Activated CD4-positive, alpha-beta T cell treated with anti-CD3 and anti-CD28 coated beads, Interleukin-2, Interleukin-4, amounts not matched to agents 100 ng/mL and 50 ng/mL, durations not matched to agents 16 hours and 8 hours (primary cell): ENCODE measurements at regions not wholly inside any gene's neighbourhood (a gene's known extent, or its start where the extent isn't known, plus 50 kb on each side); places are given as distances from the start of the nearest gene placed in this dataset.
"Not testable (repeated sequence)": the region's sequence is repeated elsewhere in the genome, so short reads cannot be mapped to it uniquely, and the experiment has no call there.

Experiments used
- DNase-seq: peaks from one replicate; pipeline ENCODE4 v3.0.0-alpha.2; 2020; ENCODE audit warnings: low spot score

DNA sequence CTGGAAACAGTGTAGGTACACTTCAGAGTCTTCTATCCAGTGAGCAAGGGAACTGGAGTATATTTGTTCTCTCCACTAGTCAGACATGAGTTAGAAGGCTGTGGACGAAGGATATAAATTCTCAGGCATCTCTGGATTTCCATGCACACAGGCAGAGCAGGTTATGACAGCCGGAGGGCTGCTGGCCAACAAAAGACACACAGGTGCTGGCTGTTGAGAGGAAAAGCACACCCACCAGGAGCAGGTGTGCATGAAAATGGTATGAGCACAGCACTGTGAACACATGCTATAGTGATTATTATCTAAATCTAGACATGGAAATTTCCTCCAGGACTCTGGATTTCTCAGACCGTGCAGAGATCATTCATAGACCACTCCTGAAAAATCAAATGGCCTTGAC, 444.7 kb upstream of the RPS6KA3 start:
- no peak for DNase-seq

DNA sequence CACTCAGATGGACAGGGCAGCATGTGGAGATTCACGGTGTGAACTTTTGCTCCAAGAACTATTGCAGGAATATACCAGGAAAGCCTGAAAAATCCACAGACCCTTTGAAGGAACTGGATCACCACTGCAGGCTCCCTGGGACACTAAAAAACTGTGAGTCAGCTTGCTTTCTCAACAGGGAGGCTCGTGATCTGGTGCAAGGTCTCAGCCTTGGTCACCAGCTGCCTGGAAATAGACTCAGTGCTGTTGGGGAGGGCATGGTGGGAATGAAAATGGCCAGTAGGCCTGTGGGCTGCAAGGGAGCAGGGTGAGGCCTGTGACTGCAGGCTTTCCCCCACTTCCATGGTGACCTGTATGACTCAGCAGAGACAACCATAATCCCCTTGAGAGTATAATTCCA, 426.4 kb upstream of the RPS6KA3 start:
- no peak for DNase-seq

DNA sequence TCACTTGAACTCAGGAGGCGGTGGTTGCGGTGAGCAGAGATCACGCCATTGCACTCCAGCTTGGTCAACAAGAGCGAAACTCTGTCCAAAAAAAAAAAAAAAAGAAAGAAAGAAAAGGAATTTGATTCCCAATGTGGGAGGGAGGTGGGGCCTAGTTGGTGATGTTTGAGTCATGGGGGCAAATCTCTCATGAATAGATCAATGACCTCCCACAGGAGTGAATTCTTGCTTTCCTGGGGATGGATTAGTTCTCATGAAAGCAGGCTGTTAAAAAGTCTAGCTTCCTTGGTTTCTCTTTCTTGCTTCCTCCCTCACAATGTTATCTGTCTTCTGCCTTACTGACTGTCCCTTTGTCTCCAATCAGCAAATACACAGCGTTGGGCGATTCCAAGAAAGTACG, 419.5 kb upstream of the RPS6KA3 start:
- DNase-seq = no peak

DNA sequence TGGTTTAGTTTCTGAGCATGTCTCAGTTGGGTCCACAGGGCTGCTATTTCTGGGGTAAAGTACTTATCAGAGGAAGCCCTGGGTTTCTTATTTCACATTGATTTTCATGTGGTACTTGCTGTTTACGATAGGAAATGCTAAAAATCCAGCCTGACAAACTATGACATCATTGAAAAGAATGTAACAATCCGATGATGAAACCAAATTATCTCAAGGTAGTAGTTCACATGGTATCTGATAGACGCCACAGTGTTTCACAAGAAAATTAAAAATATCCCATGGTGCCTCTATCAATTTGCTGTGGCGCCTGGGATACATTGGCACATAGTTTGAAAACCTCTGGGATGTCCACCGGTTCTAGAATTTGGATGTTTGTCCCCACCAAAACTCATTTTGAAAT, 418.9 kb upstream of the RPS6KA3 start:
- no peak for DNase-seq

DNA sequence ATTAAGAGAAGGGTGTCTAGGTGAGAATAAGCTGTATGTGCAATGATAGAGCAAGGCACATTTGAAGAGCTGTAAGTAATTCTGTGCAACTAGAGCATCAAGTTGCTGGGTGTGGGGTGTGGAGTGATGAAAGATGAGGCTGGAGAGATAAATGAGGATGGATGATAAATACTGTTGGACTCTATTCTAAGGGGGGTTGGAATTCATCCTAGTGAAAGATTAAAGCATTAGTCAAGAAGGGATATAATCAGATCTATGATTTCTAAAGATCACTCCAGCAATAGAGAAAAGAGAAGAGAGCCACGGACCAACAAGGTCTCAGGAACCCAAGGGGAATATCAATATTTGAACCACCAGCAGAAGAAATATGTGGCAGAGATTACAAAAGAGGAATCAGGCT, 415.0 kb upstream of the RPS6KA3 start:
- DNase-seq = no peak

DNA sequence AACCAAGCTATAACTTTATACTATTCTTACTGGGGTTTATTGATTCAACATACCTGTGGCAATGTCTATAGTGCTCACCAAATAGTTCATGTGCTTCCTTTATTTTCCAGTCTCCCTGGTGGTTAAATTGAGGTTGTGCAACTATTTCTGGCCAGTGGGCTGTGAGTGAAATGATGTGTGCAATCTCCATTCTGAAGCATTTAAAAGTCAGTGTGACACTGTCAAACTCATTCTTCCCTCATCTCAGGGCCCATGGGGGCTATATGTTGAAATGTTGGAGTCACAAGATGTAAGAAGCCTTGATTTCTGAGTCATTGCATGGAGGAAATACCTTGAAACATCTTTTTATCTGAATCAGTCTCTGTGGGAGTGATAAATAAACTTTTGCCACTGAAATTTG, 414.3 kb upstream of the RPS6KA3 start:
- DNase-seq = no peak

DNA sequence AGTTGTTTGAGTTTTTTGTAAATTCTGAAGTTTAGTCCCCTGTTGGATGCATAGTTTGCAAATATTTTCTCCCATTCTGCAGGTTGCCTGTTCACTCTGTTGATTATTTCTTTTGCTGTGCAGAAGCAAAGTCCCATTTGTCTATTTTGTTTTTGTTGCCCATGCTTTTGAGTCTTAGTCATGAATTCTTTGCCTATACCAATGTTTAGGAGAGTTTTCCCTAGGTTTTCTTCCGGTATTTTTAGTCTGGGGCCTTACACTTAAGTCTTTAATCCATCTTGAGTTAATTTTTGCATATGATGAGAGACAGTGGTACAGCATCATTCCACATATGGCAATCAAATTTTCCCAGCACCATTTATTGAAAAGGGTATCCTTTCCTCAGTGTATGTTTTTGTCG, 405.8 kb upstream of the RPS6KA3 start:
- no peak for DNase-seq

DNA sequence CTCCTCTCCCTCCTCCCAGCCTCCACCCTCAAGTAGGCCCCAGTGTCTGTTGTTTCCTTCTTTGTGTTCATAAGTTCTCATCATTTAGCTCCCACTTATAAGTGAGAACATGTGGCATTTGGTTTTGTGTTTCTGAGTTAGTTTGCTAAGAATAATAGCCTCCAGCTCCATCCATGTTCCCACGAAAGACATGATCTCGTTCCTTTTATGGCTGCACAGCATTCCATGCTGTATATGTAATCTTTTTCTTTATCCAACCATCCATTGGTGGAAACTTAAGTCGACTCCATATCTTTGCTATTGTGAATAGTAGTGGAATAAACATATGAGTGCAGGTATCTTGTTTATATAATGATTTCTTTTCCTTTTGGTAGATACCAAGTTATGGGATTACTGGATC, 405.0 kb upstream of the RPS6KA3 start:
- not testable (repeated sequence) for DNase-seq

DNA sequence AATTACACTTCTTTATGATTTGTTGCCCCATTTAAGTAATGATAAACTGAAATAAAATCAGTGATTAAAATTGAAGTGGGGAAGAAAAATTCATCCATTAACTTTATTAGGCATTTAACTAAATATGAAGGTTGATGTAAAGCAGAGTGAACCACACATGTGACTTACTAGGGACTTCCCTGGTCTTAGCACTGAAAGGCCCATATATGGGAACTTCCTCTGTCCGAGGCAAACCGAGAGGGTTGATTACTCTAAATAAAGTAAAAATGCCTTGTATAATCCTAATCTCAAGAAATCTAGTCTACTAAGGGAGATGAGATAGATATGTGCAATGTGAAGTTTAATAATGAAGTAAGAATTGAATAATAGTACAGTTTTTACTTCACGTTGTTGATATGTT, 403.9 kb upstream of the RPS6KA3 start:
- DNase-seq = no peak

DNA sequence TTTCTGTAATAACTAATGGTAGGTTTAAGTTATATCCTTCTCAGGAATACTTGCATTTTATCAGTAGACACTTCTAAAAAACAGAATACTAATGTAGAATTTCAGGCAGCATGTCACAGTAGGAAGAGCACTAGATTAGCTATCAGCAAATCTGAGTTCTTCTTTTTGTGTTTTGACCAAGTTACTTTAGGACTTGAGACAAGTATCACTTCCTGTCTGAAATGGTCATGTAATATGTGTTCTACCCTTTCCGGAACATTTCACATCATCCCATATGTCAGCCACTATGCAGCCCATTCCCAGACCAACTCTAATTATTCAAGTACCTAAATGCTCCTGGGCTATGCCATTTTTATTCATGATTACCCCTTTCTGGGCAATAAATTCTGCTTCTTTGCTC, 401.8 kb upstream of the RPS6KA3 start:
- DNase-seq = no peak

DNA sequence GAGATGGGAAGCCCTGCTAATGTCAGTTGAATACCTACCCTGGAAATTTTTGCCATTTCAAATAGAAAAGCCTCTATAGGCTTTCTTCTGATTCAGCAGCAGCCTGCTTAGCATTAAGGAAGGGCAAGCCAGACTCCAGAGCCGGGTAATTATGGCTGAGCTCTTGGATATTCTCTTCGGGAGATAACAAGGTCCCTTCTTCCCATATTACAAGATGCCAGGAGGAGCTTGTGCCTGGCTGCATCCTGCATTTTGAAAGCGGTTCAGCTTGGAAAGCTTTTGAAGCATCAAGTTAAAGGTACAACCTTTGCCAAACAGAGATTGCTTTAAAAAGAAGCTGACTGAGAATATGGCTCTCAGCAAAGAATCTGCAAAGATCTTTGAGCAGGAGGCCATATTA, 399.6 kb upstream of the RPS6KA3 start:
- no peak for DNase-seq

DNA sequence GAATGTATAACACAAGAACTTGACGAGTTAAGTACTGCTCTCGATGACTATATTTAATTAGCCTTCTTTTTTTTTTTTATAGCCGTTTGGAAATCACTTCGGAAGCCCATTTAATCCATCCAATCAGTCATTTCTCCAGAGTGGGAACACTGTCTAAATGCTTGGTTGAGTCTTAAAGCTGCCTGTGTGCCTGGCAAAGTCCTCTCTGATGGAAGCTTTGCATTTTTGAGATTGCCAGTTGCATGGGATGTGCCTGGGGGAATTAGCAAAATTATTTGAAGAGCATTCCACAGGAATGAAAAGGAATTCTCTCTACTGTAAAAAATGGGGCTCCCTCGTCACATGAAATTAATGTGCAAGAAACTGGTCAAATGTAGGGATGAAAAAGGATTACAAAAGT, 398.8 kb upstream of the RPS6KA3 start:
- no peak for DNase-seq

DNA sequence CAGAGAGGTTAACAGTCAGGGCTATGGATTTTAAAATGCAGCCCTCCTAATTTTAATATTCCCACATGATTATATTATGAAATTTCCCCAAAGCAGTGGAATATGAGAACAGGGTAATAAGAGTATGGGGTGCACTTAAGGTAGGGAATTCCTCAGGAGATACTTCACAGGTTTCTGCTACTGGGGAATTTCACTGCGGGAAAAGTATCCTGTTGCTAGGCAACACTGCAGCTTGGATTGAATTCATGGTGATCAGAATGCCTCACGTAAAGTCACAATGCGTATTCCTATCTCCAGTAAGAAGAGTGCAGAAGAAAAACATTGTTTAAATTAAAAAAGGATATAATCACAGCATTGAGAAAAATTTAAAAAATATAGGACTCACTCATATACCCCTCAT, 398.1 kb upstream of the RPS6KA3 start:
- no peak for DNase-seq

DNA sequence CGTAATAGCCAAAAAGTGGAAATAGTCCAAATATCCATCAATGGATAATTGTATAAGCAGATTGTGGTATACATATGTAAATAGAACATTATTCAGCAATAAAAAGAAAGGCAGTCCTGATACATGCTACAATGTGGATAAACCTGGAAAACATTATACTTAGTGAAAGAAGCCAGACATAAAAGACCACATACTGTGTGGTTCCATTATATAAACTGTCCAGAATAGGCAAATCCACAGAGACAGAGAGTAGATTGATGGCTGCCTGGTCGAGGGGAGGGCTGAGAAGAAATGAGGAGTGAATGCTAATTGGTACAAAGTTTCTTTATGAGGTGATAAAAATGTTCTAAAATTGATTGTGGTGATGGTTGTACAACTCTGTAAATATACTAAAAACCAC, 397.4 kb upstream of the RPS6KA3 start:
- DNase-seq = no peak

DNA sequence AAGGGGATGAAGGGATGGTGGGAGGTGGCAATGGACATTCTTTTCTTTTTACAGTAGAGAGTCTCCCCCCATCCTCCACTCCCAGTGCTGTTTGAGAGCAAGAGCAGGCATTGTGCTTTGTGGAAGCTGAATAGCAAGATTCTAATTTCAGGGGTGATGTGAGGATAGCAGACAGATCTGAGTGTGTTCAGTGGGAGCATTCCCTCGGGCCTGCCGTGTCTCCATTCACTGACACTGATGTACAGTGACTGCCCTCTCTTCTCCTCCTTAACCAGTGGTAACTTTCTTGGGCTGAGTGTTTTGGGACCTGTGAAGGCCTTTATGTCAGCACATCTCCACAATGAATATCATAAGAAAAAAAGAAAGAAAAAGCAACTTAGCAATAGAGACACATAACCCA, 396.6 kb upstream of the RPS6KA3 start:
- DNase-seq = no peak

DNA sequence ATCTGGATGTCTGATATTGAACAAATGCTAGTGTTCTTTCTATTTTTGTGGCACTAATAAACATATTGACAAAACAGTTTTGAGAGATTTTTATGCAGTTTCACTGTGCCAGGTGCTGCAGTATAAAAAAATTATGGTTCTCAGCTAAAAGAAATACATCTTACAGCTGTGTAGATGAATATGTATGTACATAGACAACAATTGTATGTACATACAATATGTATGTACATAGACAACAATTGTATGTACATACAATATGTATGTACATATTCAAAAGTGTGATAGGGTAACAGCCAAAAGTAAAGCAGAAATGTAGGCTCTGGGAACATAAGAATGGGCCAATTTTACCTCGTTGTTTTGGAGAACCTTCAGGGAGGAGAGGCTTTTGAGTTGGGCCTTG, 390.0 kb upstream of the RPS6KA3 start:
- no peak for DNase-seq

DNA sequence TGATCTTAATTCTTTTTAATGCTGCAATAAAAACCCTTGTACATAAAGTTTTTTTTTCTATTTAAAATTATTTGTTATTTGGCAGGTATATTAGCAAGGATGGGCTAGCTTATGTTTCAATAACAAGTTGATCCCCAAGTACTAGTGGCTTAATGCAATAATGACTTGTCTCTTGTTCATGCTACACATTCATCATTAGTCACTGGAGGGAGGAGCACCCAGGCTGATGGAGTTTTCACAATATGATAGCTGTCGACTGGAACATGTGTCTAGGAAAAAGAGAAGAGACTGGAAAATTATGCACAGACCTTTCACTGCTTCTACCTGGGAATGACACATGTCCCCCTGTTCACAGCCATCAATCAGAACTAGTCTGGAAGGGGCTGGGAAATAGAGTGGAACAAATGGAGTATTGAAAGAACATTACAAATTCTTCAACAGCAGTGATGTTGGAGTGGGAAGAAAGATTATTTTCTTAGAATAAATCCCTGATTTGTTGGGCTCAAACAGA, 387.9 kb upstream of the RPS6KA3 start:
- no peak for DNase-seq

DNA sequence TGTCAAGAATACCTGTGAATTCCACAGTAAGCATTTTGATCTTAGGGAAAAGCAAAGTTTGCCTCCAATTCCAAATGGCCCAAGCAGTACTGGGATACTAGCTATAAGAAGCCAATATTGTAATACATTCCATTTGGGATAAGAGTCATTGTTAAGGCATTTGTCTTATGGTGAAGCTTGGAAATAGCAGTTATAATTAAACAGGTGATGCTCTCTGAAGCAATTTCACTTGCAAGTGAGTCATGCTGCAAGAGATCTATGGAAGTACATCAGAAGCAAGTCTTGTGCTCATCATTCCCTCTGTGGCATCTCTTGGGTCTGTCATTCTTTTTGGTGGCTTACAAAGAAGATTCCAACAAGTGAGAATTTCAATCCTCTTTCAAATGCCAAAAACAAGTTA, 386.4 kb upstream of the RPS6KA3 start:
- no peak for DNase-seq

DNA sequence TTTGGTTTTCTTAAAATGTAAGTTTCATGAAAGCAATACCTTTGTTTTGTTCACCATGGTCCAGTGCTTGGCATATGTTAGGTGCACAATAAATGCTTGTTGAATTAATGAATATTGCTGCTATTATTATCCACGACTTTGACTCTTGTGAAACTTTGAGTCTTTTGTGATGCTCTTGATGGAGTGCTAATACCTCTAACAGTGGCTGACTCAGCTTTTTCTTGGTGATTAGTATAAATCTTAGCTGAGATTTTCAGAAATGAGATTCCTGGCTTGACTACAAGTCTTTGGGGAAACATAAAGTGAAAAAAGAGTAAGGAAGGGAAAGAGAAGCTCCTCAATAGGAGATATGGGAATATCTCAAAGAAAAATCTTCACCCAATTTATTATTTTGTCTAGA, 375.2 kb upstream of the RPS6KA3 start:
- DNase-seq = no peak

DNA sequence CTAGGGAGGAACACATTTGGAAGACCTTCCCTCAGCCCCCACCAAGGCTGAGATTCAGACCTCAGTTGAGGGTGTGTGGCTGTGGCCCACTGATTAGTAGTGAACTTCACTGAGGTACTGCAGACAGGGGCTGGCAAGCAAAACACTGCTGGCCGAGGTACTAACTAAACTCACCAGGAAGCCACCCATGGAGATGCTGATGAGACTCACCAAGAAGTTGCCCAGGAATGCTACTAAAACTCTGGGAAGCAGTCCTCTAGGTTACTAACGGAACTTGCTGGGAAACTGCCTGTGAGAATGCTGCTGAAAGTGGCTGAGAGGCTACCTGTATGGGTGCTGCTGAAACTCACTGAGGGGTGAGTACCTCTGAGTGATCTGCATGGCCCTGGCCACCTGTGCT, 372.4 kb upstream of the RPS6KA3 start:
- no peak for DNase-seq

DNA sequence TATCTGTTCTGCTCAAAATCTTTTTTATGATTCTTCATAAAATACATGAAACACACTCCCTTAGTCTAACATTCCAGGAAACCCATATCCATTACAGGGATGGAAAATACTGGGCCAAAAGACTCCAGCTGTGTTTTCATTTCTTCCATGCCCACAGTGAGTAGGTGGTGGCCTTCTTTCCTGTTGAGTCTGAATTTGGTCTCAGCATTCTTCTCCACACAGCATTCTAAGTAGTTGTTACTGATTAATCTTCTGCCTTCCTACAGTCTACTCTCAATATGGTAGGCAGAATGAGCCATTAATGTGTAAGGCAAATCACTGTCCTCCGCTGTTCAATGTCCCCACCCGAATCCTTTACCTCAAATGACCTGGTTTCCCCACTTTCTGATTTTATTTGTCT, 370.6 kb upstream of the RPS6KA3 start:
- DNase-seq = no peak

DNA sequence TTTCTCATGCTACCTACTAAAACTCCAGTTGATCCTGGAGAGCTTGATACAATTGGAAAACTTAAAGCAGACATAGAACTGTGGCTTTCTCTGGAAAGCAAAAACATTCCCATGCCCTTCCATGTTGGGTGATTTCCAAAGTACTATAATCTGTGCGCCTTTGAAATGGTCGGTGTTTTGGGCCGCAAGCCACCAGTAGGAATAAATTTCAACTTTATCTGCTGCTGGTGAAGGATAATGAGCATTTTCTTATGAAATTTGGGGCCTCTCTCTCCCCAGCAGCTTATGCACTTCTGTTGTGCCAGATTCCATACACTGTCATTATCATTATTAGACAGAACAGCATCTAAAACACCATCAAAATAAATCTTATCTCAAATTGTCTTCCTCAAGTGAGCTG, 366.7 kb upstream of the RPS6KA3 start:
- DNase-seq = no peak

DNA sequence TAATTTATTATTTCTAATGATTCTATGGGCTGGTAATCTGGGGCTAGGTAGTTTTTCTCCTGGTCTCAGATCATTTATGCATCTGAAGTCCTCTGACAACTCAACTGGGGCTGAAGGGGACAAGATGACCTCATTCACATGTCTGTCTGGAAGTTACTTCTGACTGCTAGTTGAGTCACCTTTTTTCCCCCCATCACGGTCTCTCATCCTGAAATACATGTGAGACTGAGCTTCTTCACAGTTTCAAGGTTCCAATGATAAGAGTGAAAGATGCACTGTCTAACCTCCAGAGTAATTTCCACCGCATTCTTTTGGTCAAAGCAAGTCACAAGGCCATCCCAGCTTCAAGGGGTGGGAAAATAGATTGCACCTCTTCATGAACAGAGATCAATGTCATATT, 356.7 kb upstream of the RPS6KA3 start:
- no peak for DNase-seq

DNA sequence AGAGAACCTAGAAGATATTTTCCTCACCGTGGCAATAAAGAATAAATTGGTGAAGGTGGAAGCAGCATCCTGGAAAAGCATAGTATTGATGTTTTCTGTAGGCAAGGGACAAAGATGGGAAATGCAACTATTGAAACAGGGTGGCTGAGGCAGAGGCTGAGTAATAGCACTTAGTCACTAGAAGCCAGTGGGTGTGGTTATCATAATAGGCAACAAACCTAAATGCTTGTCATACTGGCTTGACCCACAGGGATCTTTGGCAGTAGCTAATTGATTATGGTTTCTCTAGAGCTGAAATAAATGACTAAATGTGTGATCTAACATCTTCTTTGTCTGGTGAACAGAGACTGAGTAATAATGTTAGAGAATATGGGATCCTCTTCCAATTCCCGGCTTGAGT, 353.6 kb upstream of the RPS6KA3 start:
- DNase-seq = peak; percentile 1

DNA sequence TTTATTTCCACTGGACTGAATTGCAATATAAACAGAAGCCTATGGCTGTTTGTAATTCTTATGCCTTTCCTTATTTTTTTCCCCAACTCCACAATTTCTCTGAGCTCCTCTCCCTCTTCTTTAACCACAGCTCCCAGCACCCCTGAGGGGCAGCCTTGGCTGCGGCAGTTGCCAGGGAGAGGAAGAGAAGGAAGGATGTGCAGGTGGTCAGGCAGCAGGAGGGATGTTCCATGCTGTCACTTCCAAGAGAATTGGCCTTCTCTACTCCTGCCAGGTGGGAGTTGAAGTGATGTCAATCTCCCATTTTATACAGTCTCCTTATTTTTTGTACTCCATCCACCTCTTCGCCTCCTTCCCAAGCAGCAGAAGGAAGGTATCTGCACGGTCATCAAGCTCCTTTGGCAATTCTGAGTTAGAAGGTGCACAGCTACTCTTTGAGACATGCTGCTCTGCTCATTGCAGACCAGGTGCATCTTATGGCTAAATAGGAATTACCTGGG, 343.3 kb upstream of the RPS6KA3 start:
- no peak for DNase-seq
